ENCODE measurements at regions not wholly inside any gene's neighbourhood (a gene's known extent, or its start where the extent isn't known, plus 50 kb on each side); places are given as distances from the start of the nearest gene placed in this dataset.

DNA sequence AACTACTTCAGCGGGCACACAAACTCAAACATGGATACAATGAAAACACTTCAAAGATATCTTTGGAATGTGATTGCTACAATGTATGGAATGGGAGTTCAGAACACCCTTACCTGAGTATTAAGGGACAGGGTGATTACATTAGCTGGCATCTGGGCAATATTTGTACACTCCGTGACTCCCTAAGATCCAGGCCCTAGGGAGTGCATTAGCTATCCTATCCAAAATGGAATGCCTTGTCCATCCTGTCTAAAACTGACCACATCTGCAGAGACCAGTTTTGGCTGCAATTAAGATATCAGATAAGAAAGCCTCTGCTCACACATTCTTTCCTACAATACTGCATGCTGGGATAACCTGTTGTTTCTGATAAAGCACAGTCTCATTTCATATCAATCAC is 176.6 kb upstream of the EMCN start:
- TF ChIP-seq SUZ12 (IDR thresholded peaks at IDR 0.05; ENCODE audit: extremely low read depth, insufficient read depth, insufficient read length), result no peak
- TF ChIP-seq ZNF274 (IDR thresholded peaks at IDR 0.05; ENCODE audit: low read depth, low read length), result no peak
- TF ChIP-seq YY1 (IDR thresholded peaks at IDR 0.05; ENCODE audit: insufficient read depth, insufficient read length), result no peak

All from NT2/D1 (cell line).